Gastroesophageal sphincter (tissue), 3 donors: ENCODE measurements at regions not wholly inside any gene's neighbourhood (a gene's known extent, or its start where the extent isn't known, plus 50 kb on each side); places are given as distances from the start of the nearest gene placed in this dataset.

Experiments
- EP300 ChIP-seq: sonication (generic); formaldehyde crosslinking; IDR thresholded peaks from one replicate; pipeline ENCODE4 v1.6.1; 2017; ENCODE audit warnings: antibody characterized with exemption, mild to moderate bottlenecking
- POLR2A ChIP-seq, 2 donors: fragments of 450-650 bp; IDR thresholded peaks; one replicate each; pipeline ENCODE4 v1.6.1; 2017; ENCODE audit warnings: antibody characterized with exemption in 2 of 2, mild to moderate bottlenecking in 2 of 2, moderate library complexity in 1 of 2
- POLR2AphosphoS5 ChIP-seq: sonication (generic); formaldehyde crosslinking; IDR thresholded peaks from one replicate; pipeline ENCODE4 v1.6.1; 2017; ENCODE audit warnings: antibody characterized with exemption
- TF ChIP-seq, protein P1 (sequence below), 4 experiments: fragments of 200-600 bp in 2 of 4; fragments of 450-650 bp in 2 of 4; sonication (generic) in 1 of 4; IDR thresholded peaks; one replicate each; pipeline ENCODE4 v1.5.1; 2017 to 2019; ENCODE audit warnings: antibody characterized with exemption in 4 of 4, mild to moderate bottlenecking in 2 of 4, moderate library complexity in 2 of 4

DNA sequence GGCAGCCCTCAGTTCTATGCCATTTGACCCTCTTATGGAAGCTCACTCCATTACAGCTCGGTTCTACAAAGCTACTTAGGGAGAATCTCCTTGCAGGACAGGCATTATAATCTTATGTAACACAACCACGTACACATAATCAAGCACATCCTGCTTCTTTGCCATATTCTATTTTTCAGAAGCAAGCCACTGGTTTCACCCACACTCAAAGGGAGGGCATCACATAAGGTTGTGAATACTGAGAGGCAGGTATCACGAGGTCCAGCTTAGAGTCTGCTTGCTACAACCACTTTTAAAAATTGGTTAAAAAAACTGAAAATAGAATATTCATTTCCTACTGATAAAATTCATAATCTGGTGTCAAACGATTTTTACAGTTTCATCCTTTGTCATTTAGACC lies 589.2 kb downstream of the SLC16A7 start:
- TF ChIP-seq POLR2AphosphoS5 (no peak), POLR2A (IDR thresholded peaks at IDR 0.05) (no peak), EP300 (no peak)
- TF ChIP-seq, protein P1, sequence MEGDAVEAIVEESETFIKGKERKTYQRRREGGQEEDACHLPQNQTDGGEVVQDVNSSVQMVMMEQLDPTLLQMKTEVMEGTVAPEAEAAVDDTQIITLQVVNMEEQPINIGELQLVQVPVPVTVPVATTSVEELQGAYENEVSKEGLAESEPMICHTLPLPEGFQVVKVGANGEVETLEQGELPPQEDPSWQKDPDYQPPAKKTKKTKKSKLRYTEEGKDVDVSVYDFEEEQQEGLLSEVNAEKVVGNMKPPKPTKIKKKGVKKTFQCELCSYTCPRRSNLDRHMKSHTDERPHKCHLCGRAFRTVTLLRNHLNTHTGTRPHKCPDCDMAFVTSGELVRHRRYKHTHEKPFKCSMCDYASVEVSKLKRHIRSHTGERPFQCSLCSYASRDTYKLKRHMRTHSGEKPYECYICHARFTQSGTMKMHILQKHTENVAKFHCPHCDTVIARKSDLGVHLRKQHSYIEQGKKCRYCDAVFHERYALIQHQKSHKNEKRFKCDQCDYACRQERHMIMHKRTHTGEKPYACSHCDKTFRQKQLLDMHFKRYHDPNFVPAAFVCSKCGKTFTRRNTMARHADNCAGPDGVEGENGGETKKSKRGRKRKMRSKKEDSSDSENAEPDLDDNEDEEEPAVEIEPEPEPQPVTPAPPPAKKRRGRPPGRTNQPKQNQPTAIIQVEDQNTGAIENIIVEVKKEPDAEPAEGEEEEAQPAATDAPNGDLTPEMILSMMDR (IDR thresholded peaks at IDR 0.05) = no peak
